Liver (tissue), 8 donors: ENCODE measurements at regions not wholly inside any gene's neighbourhood (a gene's known extent, or its start where the extent isn't known, plus 50 kb on each side); places are given as distances from the start of the nearest gene placed in this dataset.

Source experiments
- DNase-seq: peaks from one replicate; pipeline ENCODE4 v3.0.0-alpha.2; 2017; ENCODE audit warnings: low spot score
- H3K27ac ChIP-seq, 2 donors: one replicate each; pipeline ENCODE4 v1.7.0; 2013; ENCODE audit warnings: inconsistent platforms in 2 of 2, low read length in 2 of 2, control low read depth in 1 of 2, low read depth in 1 of 2, mild to moderate bottlenecking in 1 of 2
- H3K27me3 ChIP-seq, 4 donors: one replicate each; pipeline versions ENCODE4 v1.6.1 to v1.7.0; 2013; ENCODE audit warnings: low read length in 3 of 4, inconsistent platforms in 1 of 4, mild to moderate bottlenecking in 1 of 4, moderate library complexity in 1 of 4; ENCODE audit not compliant: control insufficient read depth in 4 of 4, insufficient read depth in 4 of 4
- H3K36me3 ChIP-seq, 4 donors: one replicate each; pipeline versions ENCODE4 v1.6.1 to v1.7.0; 2013; ENCODE audit warnings: low read length in 3 of 4, mild to moderate bottlenecking in 3 of 4, low read depth in 1 of 4, moderate library complexity in 1 of 4; ENCODE audit not compliant: control insufficient read depth in 4 of 4, insufficient read depth in 3 of 4
- H3K4me1 ChIP-seq, 4 donors: one replicate each; pipeline versions ENCODE4 v1.6.1 to v1.7.0; 2013; ENCODE audit warnings: low read length in 3 of 4, mild to moderate bottlenecking in 3 of 4, moderate library complexity in 1 of 4; ENCODE audit not compliant: control insufficient read depth in 4 of 4, insufficient read depth in 4 of 4
- H3K4me3 ChIP-seq, 3 donors: one replicate each; pipeline versions ENCODE4 v1.6.1 to v1.7.0; 2013; ENCODE audit warnings: low read length in 3 of 3, control low read depth in 1 of 3, low read depth in 1 of 3, mild to moderate bottlenecking in 1 of 3
- H3K9ac ChIP-seq, 2 donors: one replicate each; pipeline ENCODE4 v1.7.0; 2013; ENCODE audit warnings: low read length in 2 of 2, mild to moderate bottlenecking in 2 of 2, moderate library complexity in 2 of 2, control low read depth in 1 of 2, low read depth in 1 of 2
- H3K9me3 ChIP-seq, 4 donors: one replicate each; pipeline versions ENCODE4 v1.6.1 to v1.7.0; 2013; ENCODE audit warnings: low read length in 3 of 4; ENCODE audit not compliant: control insufficient read depth in 4 of 4
- ATF3 ChIP-seq: IDR thresholded peaks from 2 replicates; pipeline ENCODE4 v1.6.1; 2016; ENCODE audit warnings: antibody characterized with exemption
- CTCF ChIP-seq: fragments of 150-350 bp; IDR thresholded peaks from 2 replicates; pipeline ENCODE4 v1.5.1; 2017; ENCODE audit warnings: improper control_type of control experiment, low read depth, low read length; ENCODE audit not compliant: missing input control
- EGR1 ChIP-seq, 2 donors: IDR thresholded peaks; 2 replicates each; pipeline ENCODE4 v1.6.1; 2016 to 2018; ENCODE audit warnings: antibody characterized with exemption in 2 of 2, low read depth in 2 of 2
- FOXA1 ChIP-seq: IDR thresholded peaks from 2 replicates; pipeline ENCODE4 v1.6.1; 2016; ENCODE audit warnings: antibody characterized with exemption
- FOXA2 ChIP-seq: IDR thresholded peaks from 2 replicates; pipeline ENCODE4 v1.6.1; 2016; ENCODE audit warnings: antibody characterized with exemption
- HNF4A ChIP-seq, 2 donors: conservative IDR thresholded peaks; 2 replicates each; pipeline ENCODE4 v1.6.1; 2016; ENCODE audit warnings: antibody characterized with exemption in 2 of 2, mild to moderate bottlenecking in 2 of 2
- HNF4G ChIP-seq: IDR thresholded peaks from 2 replicates; pipeline ENCODE4 v1.6.1; 2016; ENCODE audit warnings: antibody characterized with exemption
- JUND ChIP-seq, 2 donors: IDR thresholded peaks; 2 replicates each; pipeline ENCODE4 v1.6.1; 2016; ENCODE audit warnings: antibody characterized with exemption in 2 of 2
- MAX ChIP-seq: IDR thresholded peaks from 2 replicates; pipeline ENCODE4 v1.6.1; 2016; ENCODE audit warnings: antibody characterized with exemption
- NR2F2 ChIP-seq: IDR thresholded peaks from 2 replicates; pipeline ENCODE4 v1.6.1; 2016; ENCODE audit warnings: antibody characterized with exemption
- RAD21 ChIP-seq, 2 donors: IDR thresholded peaks; 2 replicates each; pipeline ENCODE4 v1.6.1; 2016; ENCODE audit warnings: antibody characterized with exemption in 2 of 2, mild to moderate bottlenecking in 2 of 2
- REST ChIP-seq: IDR thresholded peaks from 2 replicates; pipeline ENCODE4 v1.6.1; 2016; ENCODE audit warnings: antibody characterized with exemption, mild to moderate bottlenecking
- RXRA ChIP-seq, 2 donors: IDR thresholded peaks; 2 replicates each; pipeline ENCODE4 v1.6.1; 2017 to 2018; ENCODE audit warnings: antibody characterized with exemption in 2 of 2, mild to moderate bottlenecking in 1 of 2
- SP1 ChIP-seq: IDR thresholded peaks from 2 replicates; pipeline ENCODE4 v1.6.1; 2018; ENCODE audit warnings: antibody characterized with exemption, mild to moderate bottlenecking
- TAF1 ChIP-seq: conservative IDR thresholded peaks from 2 replicates; pipeline ENCODE4 v1.6.1; 2016; ENCODE audit warnings: antibody characterized with exemption, mild to moderate bottlenecking
- YY1 ChIP-seq: IDR thresholded peaks from 2 replicates; pipeline ENCODE4 v1.6.1; 2016; ENCODE audit warnings: antibody characterized with exemption, mild to moderate bottlenecking
- ZBTB33 ChIP-seq: IDR thresholded peaks from 2 replicates; pipeline ENCODE4 v1.6.1; 2016; ENCODE audit warnings: antibody characterized with exemption
- WGBS: extraction: QIAGEN DNeasy Blood & Tissue Kit; methylation state at CpG from one replicate; pipeline ENCODE4 v1.1.7; 2013; 5-methylcytosine and 5-hydroxymethylcytosine counted together
- donor health status: healthy.
- donor health status: healthy.
- donor health status: healthy.
- donor health status: healthy.
- donor health status: healthy.

- H3K4me1 ChIP-seq, result peaks cover 2 to 20% (median 14%) of the 10 kb centered on the region in 4 donors
- no peak for DNase-seq
- peak in 1 of 2 donors; percentile 55 for TF ChIP-seq RAD21 (IDR thresholded peaks at IDR 0.05)
- TF ChIP-seq SP1, result peak; percentile 26
- no peak for TF ChIP-seq TAF1
- TF ChIP-seq NR2F2, result peak; percentile 58
- peak; percentile 30 to 35 for TF ChIP-seq HNF4A (conservative IDR thresholded peaks at IDR 0.05)
- WGBS, result 56% methylated on average over 11 of the region's 11 CpGs
- H3K9me3 ChIP-seq, result no peaks in the 10 kb centered on the region
- no peak overlapping the region for H3K4me3 ChIP-seq
- no peak overlapping the region for H3K9ac ChIP-seq
- no peak overlapping the region for H3K27ac ChIP-seq
- no peaks in the 10 kb centered on the region for H3K27me3 ChIP-seq
- H3K36me3 ChIP-seq, result no peaks in the 10 kb centered on the region
Observed at GRCh38 chr6:150547502-150548222, 52.0 kb upstream of the PLEKHG1 start.

- no peaks in the 10 kb centered on the region for H3K9me3 ChIP-seq
- H3K36me3 ChIP-seq, result no peaks in the 10 kb centered on the region
- DNase-seq, result no peak
- WGBS, result 61% methylated on average over 4 of the region's 4 CpGs
- no peaks in the 10 kb centered on the region for H3K27me3 ChIP-seq
- H3K4me3 ChIP-seq, result no peak overlapping the region
- peaks cover 0 to 20% (median 14%) of the 10 kb centered on the region in 4 donors for H3K4me1 ChIP-seq
- H3K27ac ChIP-seq, result no peak overlapping the region
- TF ChIP-seq RAD21 (IDR thresholded peaks at IDR 0.05) (no peak), TAF1 (no peak), ZBTB33 (no peak), HNF4G (no peak), JUND (IDR thresholded peaks at IDR 0.05) (no peak), CTCF (no peak), MAX (no peak), EGR1 (IDR thresholded peaks at IDR 0.05; ENCODE audit: low read depth in 2 of 2) (no peak), NR2F2 (no peak), FOXA2 (no peak), FOXA1 (no peak), SP1 (no peak)
- no peak overlapping the region for H3K9ac ChIP-seq
Observed at GRCh38 chr6:150548330-150548729, 51.4 kb upstream of the PLEKHG1 start.

- no peak for DNase-seq
- 97% methylated on average over 5 of the region's 5 CpGs for WGBS
- no peak overlapping the region for H3K27ac ChIP-seq
- TF ChIP-seq TAF1 (no peak), NR2F2 (no peak), ATF3 (no peak), YY1 (no peak), RXRA (IDR thresholded peaks at IDR 0.05) (no peak), JUND (IDR thresholded peaks at IDR 0.05) (no peak), SP1 (no peak), REST (no peak), FOXA1 (no peak)
- no peak overlapping the region for H3K4me3 ChIP-seq
- peaks cover 0 to 20% (median 14%) of the 10 kb centered on the region in 4 donors for H3K4me1 ChIP-seq
- H3K9me3 ChIP-seq, result no peaks in the 10 kb centered on the region
- H3K36me3 ChIP-seq, result no peaks in the 10 kb centered on the region
- H3K27me3 ChIP-seq, result no peaks in the 10 kb centered on the region
- H3K9ac ChIP-seq, result no peak overlapping the region
Observed at GRCh38 chr6:150549007-150549406, 50.7 kb upstream of the PLEKHG1 start.
